WTC11 (cell line): ENCODE measurements at regions not wholly inside any gene's neighbourhood (a gene's known extent, or its start where the extent isn't known, plus 50 kb on each side); places are given as distances from the start of the nearest gene placed in this dataset.

Experiments
- ATAC-seq: fragments of 200-7000 bp; cut with Tn5 transposase; 2 replicates; pipeline ENCODE4 v1.10.0; 2021; ENCODE audit warnings: mild to moderate bottlenecking, moderate library complexity
- CTCF ChIA-PET: fragments of 300-600 bp; sonication (Branson Sonifier 250); formaldehyde crosslinking; loops from one replicate; lab custom pipeline; 2021; ENCODE audit warnings: antibody characterized with exemption; lab: Charles Lee
- POLR2A ChIA-PET: fragments of 350-600 bp; sonication (Branson Sonifier 250); formaldehyde crosslinking; loops from one replicate; lab custom pipeline; 2021; ENCODE audit warnings: antibody characterized with exemption; lab: Charles Lee
- DNase-seq: peaks from one replicate; pipeline ENCODE4 v3.0.0; 2021; ENCODE audit warnings: low spot score
- H3K27ac Mint-ChIP-seq: 2 replicates; pipeline ENCODE4 v1.8.0; 2021; ENCODE audit warnings: mixed read lengths
- H3K27me3 Mint-ChIP-seq: 2 replicates; pipeline ENCODE4 v1.8.0; 2021; ENCODE audit warnings: low read depth, mild to moderate bottlenecking, moderate library complexity, mixed read lengths
- H3K36me3 Mint-ChIP-seq: 2 replicates; pipeline ENCODE4 v1.8.0; 2021; ENCODE audit warnings: mixed read lengths
- H3K4me1 Mint-ChIP-seq: 2 replicates; pipeline ENCODE4 v1.8.0; 2022; ENCODE audit warnings: mixed read lengths
- H3K4me3 Mint-ChIP-seq: 2 replicates; pipeline ENCODE4 v1.8.0; 2021; ENCODE audit warnings: mild to moderate bottlenecking, moderate library complexity, mixed read lengths
- H3K9me3 Mint-ChIP-seq: 2 replicates; pipeline ENCODE4 v1.8.0; 2021; ENCODE audit warnings: mixed read lengths
- CREB1 ChIP-seq: sonication (generic); formaldehyde crosslinking; IDR thresholded peaks from 2 replicates; pipeline ENCODE4 v1.8.0; 2023; ENCODE audit warnings: mild to moderate bottlenecking, missing genetic modification reagents
- CREM ChIP-seq: sonication (generic); formaldehyde crosslinking; IDR thresholded peaks from 2 replicates; pipeline ENCODE4 v1.8.1; 2022; ENCODE audit warnings: mild to moderate bottlenecking, missing genetic modification reagents, moderate library complexity
- ELF4 ChIP-seq: sonication (generic); formaldehyde crosslinking; IDR thresholded peaks from 2 replicates; pipeline ENCODE4 v1.8.1; 2022; ENCODE audit warnings: low read depth, mild to moderate bottlenecking, moderate library complexity, missing genetic modification reagents
- FOXJ3 ChIP-seq: sonication (generic); formaldehyde crosslinking; IDR thresholded peaks from 2 replicates; pipeline ENCODE4 v1.9.0; 2021; ENCODE audit warnings: missing genetic modification reagents, mild to moderate bottlenecking, borderline replicate concordance
- FOXK1 ChIP-seq: sonication (generic); formaldehyde crosslinking; IDR thresholded peaks from 2 replicates; pipeline ENCODE4 v1.8.0; 2022; ENCODE audit warnings: mild to moderate bottlenecking, moderate library complexity, missing genetic modification reagents
- KAT7 ChIP-seq: sonication (generic); formaldehyde crosslinking; IDR thresholded peaks from 2 replicates; pipeline ENCODE4 v1.8.1; 2023; ENCODE audit warnings: missing genetic modification reagents, mild to moderate bottlenecking, borderline replicate concordance
- MYBL2 ChIP-seq: sonication (generic); formaldehyde crosslinking; IDR thresholded peaks from 2 replicates; pipeline ENCODE4 v1.8.1; 2023; ENCODE audit warnings: mild to moderate bottlenecking, moderate library complexity, missing genetic modification reagents
- NR2C2 ChIP-seq: sonication (generic); formaldehyde crosslinking; IDR thresholded peaks from 2 replicates; pipeline ENCODE4 v1.8.0; 2022; ENCODE audit warnings: mild to moderate bottlenecking, missing genetic modification reagents
- PRRX2 ChIP-seq: fragments of 250-450 bp; sonication (Bioruptor Pico); IDR thresholded peaks from 2 replicates; pipeline ENCODE4 v1.8.0; 2021; ENCODE audit warnings: mild to moderate bottlenecking
- RORB ChIP-seq: fragments of 250-450 bp; sonication (Bioruptor Pico); IDR thresholded peaks from 2 replicates; pipeline ENCODE4 v1.9.0; 2021; ENCODE audit warnings: mild to moderate bottlenecking
- SP1 ChIP-seq: sonication (generic); formaldehyde crosslinking; conservative IDR thresholded peaks from 2 replicates; pipeline ENCODE4 v1.8.1; 2022; ENCODE audit warnings: missing genetic modification reagents
- ZNF121 ChIP-seq: sonication (generic); formaldehyde crosslinking; IDR thresholded peaks from 2 replicates; pipeline ENCODE4 v1.8.0; 2023; ENCODE audit warnings: missing genetic modification reagents
- ZNF416 ChIP-seq: fragments of 250-450 bp; sonication (Bioruptor Pico); IDR thresholded peaks from 2 replicates; pipeline ENCODE4 v1.9.0; 2021; ENCODE audit warnings: mild to moderate bottlenecking, inconsistent platforms
- ZNF671 ChIP-seq: fragments of 250-450 bp; sonication (Bioruptor Pico); IDR thresholded peaks from 2 replicates; pipeline ENCODE4 v1.8.0; 2021; ENCODE audit warnings: mild to moderate bottlenecking
- TF ChIP-seq, protein P1 (sequence below): sonication (generic); formaldehyde crosslinking; IDR thresholded peaks from 2 replicates; pipeline ENCODE4 v1.8.0; 2023; ENCODE audit warnings: missing genetic modification reagents
- TF ChIP-seq, protein P2 (sequence below): sonication (generic); formaldehyde crosslinking; IDR thresholded peaks from 2 replicates; pipeline ENCODE4 v1.8.0; 2022; ENCODE audit warnings: mild to moderate bottlenecking, missing genetic modification reagents
- TF ChIP-seq, protein P3 (sequence below): fragments of 250-450 bp; sonication (Bioruptor Pico); conservative IDR thresholded peaks from 2 replicates; pipeline ENCODE4 v1.9.0; 2021; ENCODE audit warnings: mild to moderate bottlenecking
- TF ChIP-seq, protein P4 (sequence below): sonication (generic); formaldehyde crosslinking; IDR thresholded peaks from 2 replicates; pipeline ENCODE4 v1.8.0; 2023; ENCODE audit warnings: mild to moderate bottlenecking, missing genetic modification reagents
- TF ChIP-seq, protein P5 (sequence below): sonication (generic); formaldehyde crosslinking; IDR thresholded peaks from 2 replicates; pipeline ENCODE4 v1.8.1; 2023; ENCODE audit warnings: mild to moderate bottlenecking, missing genetic modification reagents, moderate library complexity
- TF ChIP-seq, protein P6 (sequence below): fragments of 250-450 bp; sonication (Bioruptor Pico); IDR thresholded peaks from 2 replicates; pipeline ENCODE4 v1.9.0; 2021; ENCODE audit warnings: mild to moderate bottlenecking, borderline replicate concordance

DNA sequence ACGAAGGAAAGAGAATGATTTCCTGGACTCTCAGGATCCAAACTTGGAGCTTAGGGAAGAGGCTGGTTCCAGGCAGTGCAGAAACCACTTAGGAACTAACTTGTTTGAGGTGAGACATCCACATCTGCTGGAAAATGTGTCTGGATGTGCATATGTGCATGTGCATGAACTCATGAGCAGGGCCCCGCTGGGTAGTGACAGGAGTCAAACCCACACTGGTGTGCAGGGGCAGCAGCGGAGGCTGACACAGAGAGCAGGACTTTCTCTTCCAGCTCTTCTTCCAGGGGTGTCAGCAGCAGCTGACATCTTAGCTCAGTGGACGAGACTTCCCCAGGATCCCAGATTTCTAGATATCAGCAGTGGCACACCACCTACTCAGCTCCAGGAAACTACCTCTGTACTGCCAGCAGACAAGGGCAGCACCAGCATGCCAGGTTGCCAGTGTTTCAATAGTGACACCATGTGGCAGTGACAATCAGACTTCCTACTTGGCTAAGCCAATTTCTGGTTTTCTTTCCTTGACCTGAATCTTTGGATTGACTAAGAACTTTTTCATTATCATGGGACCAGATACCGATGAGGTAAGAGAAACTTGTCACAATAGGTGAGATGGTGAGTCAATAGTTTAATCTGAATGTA lies 227.5 kb upstream of the ZC3H12C start (continued):
- TF ChIP-seq ZNF416 = no peak
- TF ChIP-seq PRRX2 (CRISPR knock-in tag) = no peak
- TF ChIP-seq SP1 = no peak
- TF ChIP-seq ZNF121 (CRISPR knock-in tag) = no peak
- TF ChIP-seq, protein P1, sequence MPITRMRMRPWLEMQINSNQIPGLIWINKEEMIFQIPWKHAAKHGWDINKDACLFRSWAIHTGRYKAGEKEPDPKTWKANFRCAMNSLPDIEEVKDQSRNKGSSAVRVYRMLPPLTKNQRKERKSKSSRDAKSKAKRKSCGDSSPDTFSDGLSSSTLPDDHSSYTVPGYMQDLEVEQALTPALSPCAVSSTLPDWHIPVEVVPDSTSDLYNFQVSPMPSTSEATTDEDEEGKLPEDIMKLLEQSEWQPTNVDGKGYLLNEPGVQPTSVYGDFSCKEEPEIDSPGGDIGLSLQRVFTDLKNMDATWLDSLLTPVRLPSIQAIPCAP (CRISPR knock-in tag) = no peak
- TF ChIP-seq FOXJ3 (CRISPR knock-in tag) = no peak
- TF ChIP-seq, protein P2, sequence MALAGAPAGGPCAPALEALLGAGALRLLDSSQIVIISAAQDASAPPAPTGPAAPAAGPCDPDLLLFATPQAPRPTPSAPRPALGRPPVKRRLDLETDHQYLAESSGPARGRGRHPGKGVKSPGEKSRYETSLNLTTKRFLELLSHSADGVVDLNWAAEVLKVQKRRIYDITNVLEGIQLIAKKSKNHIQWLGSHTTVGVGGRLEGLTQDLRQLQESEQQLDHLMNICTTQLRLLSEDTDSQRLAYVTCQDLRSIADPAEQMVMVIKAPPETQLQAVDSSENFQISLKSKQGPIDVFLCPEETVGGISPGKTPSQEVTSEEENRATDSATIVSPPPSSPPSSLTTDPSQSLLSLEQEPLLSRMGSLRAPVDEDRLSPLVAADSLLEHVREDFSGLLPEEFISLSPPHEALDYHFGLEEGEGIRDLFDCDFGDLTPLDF (CRISPR knock-in tag) = no peak
- TF ChIP-seq, protein P3, sequence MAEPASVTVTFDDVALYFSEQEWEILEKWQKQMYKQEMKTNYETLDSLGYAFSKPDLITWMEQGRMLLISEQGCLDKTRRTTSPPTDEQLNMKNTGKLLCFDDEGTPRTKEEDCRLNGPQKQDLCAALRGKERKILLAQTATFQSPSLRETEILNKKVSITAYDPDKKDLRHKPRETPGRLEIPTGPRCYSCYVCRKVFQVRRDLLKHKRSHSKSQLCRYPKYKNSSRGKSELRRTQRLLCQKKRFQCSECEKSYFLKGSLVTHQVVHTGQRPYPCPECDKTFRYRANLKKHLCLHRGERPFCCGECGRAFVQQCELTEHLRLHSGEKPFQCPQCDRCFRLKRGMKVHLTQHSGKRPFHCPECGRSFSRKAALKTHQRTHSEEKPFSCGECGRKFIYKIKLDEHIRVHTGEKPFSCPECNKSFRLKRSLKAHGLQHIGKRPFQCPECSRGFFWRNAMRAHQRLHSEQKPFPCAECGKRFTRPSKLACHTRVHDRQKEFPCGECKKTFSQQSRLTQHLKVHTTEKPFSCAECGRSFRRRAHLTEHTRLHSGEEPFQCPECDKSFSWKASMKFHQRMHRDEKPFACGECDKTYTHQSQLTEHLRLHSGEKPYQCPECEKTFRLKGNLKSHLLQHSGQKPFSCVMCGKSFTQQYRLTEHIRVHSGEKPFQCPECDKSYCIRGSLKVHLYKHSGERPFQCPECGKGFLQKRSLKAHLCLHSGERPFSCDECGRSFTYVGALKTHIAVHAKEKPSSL (CRISPR knock-in tag) = no peak
- TF ChIP-seq, protein P4, sequence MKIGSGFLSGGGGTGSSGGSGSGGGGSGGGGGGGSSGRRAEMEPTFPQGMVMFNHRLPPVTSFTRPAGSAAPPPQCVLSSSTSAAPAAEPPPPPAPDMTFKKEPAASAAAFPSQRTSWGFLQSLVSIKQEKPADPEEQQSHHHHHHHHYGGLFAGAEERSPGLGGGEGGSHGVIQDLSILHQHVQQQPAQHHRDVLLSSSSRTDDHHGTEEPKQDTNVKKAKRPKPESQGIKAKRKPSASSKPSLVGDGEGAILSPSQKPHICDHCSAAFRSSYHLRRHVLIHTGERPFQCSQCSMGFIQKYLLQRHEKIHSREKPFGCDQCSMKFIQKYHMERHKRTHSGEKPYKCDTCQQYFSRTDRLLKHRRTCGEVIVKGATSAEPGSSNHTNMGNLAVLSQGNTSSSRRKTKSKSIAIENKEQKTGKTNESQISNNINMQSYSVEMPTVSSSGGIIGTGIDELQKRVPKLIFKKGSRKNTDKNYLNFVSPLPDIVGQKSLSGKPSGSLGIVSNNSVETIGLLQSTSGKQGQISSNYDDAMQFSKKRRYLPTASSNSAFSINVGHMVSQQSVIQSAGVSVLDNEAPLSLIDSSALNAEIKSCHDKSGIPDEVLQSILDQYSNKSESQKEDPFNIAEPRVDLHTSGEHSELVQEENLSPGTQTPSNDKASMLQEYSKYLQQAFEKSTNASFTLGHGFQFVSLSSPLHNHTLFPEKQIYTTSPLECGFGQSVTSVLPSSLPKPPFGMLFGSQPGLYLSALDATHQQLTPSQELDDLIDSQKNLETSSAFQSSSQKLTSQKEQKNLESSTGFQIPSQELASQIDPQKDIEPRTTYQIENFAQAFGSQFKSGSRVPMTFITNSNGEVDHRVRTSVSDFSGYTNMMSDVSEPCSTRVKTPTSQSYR = no peak
- TF ChIP-seq NR2C2 = no peak
- TF ChIP-seq ELF4 = no peak
- TF ChIP-seq MYBL2 = no peak
- no peak for TF ChIP-seq CREM (CRISPR knock-in tag)
- TF ChIP-seq FOXK1 (CRISPR knock-in tag) = no peak
- TF ChIP-seq CREB1 (CRISPR knock-in tag) = no peak

DNA sequence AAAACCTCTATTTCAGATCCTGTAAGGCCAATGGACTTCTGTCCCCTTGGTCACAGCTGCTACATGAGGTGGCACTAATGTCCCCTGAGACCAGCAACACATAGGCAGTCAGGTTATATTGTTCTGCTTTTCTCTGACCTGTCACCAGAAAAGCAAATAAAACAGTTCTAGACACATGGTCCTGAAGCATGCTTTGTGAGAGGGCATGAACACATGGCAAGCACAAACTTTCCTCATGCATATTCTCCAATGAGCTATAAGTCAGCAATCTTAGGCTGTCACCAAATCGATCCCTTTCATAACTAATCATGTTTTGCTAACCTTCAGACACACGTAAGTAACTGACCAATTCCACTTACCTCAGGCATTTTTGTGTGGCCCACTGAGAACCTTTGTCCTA lies 225.4 kb upstream of the ZC3H12C start:
- POLR2A ChIA-PET = no interaction called here
- Mint-ChIP-seq H3K27ac (no peak overlapping the region), H3K27me3 (no peaks in the 10 kb centered on the region), H3K4me1 (peaks cover 14% of the 10 kb centered on the region), H3K36me3 (no peaks in the 10 kb centered on the region), H3K4me3 (no peak overlapping the region), H3K9me3 (peaks cover 7% of the 10 kb centered on the region)
- ATAC-seq = no peak
- no peak for DNase-seq
- CTCF ChIA-PET = interaction anchor here (0.6 kb wide), 1 partner anchor 17 kb away, joined by 3 read pairs; no protein-coding TSS in a partner anchor
- no peak for TF ChIP-seq KAT7 (CRISPR knock-in tag)
- no peak for TF ChIP-seq ZNF671 (CRISPR knock-in tag)

DNA sequence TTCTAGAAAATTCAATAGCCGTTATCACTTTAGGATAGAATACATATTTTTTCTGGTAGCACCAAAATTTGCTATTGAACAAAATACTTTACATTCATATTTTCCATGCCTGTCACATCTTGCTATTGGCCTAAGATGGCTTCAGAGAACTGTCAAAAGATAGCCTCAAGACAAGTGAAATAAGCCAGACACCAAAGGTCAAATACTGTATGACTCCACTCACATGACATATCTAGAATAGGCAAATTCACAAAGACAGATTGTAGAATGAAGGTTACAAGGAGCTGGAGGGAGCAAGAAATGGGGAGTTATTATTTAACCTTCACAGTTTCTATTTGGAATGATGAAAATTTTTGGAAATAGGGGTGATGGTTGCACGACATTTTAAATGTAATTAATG lies 223.7 kb upstream of the ZC3H12C start:
- Mint-ChIP-seq H3K36me3 (no peaks in the 10 kb centered on the region), H3K27me3 (no peaks in the 10 kb centered on the region), H3K4me3 (no peak overlapping the region), H3K27ac (no peak overlapping the region), H3K4me1 (peaks cover 6% of the 10 kb centered on the region), H3K9me3 (peaks cover 9% of the 10 kb centered on the region)
- no peak for DNase-seq
- POLR2A ChIA-PET = no interaction called here
- ATAC-seq = no peak
- TF ChIP-seq RORB (CRISPR knock-in tag) = no peak
- TF ChIP-seq, protein P5, sequence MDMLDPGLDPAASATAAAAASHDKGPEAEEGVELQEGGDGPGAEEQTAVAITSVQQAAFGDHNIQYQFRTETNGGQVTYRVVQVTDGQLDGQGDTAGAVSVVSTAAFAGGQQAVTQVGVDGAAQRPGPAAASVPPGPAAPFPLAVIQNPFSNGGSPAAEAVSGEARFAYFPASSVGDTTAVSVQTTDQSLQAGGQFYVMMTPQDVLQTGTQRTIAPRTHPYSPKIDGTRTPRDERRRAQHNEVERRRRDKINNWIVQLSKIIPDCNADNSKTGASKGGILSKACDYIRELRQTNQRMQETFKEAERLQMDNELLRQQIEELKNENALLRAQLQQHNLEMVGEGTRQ (CRISPR knock-in tag) = no peak
- TF ChIP-seq, protein P6, sequence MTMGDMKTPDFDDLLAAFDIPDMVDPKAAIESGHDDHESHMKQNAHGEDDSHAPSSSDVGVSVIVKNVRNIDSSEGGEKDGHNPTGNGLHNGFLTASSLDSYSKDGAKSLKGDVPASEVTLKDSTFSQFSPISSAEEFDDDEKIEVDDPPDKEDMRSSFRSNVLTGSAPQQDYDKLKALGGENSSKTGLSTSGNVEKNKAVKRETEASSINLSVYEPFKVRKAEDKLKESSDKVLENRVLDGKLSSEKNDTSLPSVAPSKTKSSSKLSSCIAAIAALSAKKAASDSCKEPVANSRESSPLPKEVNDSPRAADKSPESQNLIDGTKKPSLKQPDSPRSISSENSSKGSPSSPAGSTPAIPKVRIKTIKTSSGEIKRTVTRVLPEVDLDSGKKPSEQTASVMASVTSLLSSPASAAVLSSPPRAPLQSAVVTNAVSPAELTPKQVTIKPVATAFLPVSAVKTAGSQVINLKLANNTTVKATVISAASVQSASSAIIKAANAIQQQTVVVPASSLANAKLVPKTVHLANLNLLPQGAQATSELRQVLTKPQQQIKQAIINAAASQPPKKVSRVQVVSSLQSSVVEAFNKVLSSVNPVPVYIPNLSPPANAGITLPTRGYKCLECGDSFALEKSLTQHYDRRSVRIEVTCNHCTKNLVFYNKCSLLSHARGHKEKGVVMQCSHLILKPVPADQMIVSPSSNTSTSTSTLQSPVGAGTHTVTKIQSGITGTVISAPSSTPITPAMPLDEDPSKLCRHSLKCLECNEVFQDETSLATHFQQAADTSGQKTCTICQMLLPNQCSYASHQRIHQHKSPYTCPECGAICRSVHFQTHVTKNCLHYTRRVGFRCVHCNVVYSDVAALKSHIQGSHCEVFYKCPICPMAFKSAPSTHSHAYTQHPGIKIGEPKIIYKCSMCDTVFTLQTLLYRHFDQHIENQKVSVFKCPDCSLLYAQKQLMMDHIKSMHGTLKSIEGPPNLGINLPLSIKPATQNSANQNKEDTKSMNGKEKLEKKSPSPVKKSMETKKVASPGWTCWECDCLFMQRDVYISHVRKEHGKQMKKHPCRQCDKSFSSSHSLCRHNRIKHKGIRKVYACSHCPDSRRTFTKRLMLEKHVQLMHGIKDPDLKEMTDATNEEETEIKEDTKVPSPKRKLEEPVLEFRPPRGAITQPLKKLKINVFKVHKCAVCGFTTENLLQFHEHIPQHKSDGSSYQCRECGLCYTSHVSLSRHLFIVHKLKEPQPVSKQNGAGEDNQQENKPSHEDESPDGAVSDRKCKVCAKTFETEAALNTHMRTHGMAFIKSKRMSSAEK (CRISPR knock-in tag) = no peak
- CTCF ChIA-PET = interaction anchor here (0.9 kb wide), 1 partner anchor 70 kb away, joined by 4 read pairs; no protein-coding TSS in a partner anchor
